ENCODE measurements at regions not wholly inside any gene's neighbourhood (a gene's known extent, or its start where the extent isn't known, plus 50 kb on each side); places are given as distances from the start of the nearest gene placed in this dataset.

GRCh38 chr20:7348253-7348652 lies 580.8 kb downstream of the BMP2 start:
- H3K36me3 ChIP-seq (ENCODE audit: control insufficient read depth, insufficient read depth, low read length): no peaks in the 10 kb centered on the region
- dilution Hi-C loops (cut with HindIII; ENCODE audit: low sequenced_read_pairs, unreplicated experiment) (no loop called here), in situ Hi-C loops (cut with MboI; ENCODE audit: low sequenced_read_pairs) (no loop called here), intact Hi-C loops (cut with micrococcal nuclease) (no loop called here)
- no peak for DNase-seq
- no peak for ATAC-seq (ENCODE audit: low read depth)
- H3K9ac ChIP-seq (ENCODE audit: low read depth, low read length): no peak overlapping the region
- H4K20me1 ChIP-seq (ENCODE audit: insufficient read depth, low read length): no peaks in the 10 kb centered on the region
- no peak overlapping the region for H2BK120ac ChIP-seq (ENCODE audit: low read depth, low read length)
- H3K9me3 ChIP-seq (ENCODE audit: control insufficient read depth, insufficient read depth, low read length): no peaks in the 10 kb centered on the region; the same call in 1 of the 2 replicates
- no peak overlapping the region for H2AK9ac ChIP-seq (replicated peaks; ENCODE audit: low read depth, low read length, poor library complexity)
- H3K56ac ChIP-seq (ENCODE audit: extremely low read depth, insufficient read depth, low read length): no peak overlapping the region
- no peak overlapping the region for H3K4me2 ChIP-seq (ENCODE audit: low read depth, low read length)
- 33% methylated on average over 1 of the region's 1 CpG; no CpG with 5 or more reads in 1 of the 2 experiments for WGBS, 2 experiments (ENCODE audit: extremely low coverage in 2 of 2, insufficient read length in 1 of 2)
- no peak overlapping the region for H2BK20ac ChIP-seq (ENCODE audit: low read depth, low read length)
- H3K18ac ChIP-seq (ENCODE audit: low read depth, low read length): no peak overlapping the region
- H3K27me3 ChIP-seq (ENCODE audit: control insufficient read depth, insufficient read depth, low read length): no peaks in the 10 kb centered on the region
- no peaks in the 10 kb centered on the region for H3K9me1 ChIP-seq (ENCODE audit: insufficient read depth, low read length)
- no peak overlapping the region for H3K4me3 ChIP-seq (ENCODE audit: insufficient read depth, low read depth, low read length)
- H2AFZ ChIP-seq (replicated peaks; ENCODE audit: low read length, poor library complexity): no peak overlapping the region
- H2AK5ac ChIP-seq (ENCODE audit: low read depth, low read length): no peak overlapping the region
- H2BK5ac ChIP-seq (ENCODE audit: low read depth, low read length, poor library complexity, severe bottlenecking): no peak overlapping the region
- H4K8ac ChIP-seq (ENCODE audit: low read depth in 2 of 2, low read length in 2 of 2): no peak overlapping the region
- ChIA-PET POLR2A (ENCODE audit: unreplicated experiment) (no interaction called here), CTCF (no interaction called here)
- no peaks in the 10 kb centered on the region for H3K4me1 ChIP-seq (ENCODE audit: control insufficient read depth, insufficient read depth, low read length)
- no peak overlapping the region for H3K23ac ChIP-seq (ENCODE audit: low read depth, low read length)
- no peak overlapping the region for H4K5ac ChIP-seq (ENCODE audit: low read depth, low read length)
- no TSS peak for BruUV-seq (replicated peaks)
- TF ChIP-seq MAFK (IDR thresholded peaks at IDR 0.05; ENCODE audit: low read depth, low read length): no peak
- no peak for TF ChIP-seq FOS (IDR thresholded peaks at IDR 0.05; ENCODE audit: low read depth, low read length)
- TF ChIP-seq POLR2A (IDR thresholded peaks at IDR 0.05; ENCODE audit: low read depth, low read length): no peak
- no peak for TF ChIP-seq RCOR1 (IDR thresholded peaks at IDR 0.05; ENCODE audit: insufficient replicate concordance, low read length)
- no peak for TF ChIP-seq USF2 (IDR thresholded peaks at IDR 0.05; ENCODE audit: low read depth, low read length)
- TF ChIP-seq MAZ (IDR thresholded peaks at IDR 0.05; ENCODE audit: borderline replicate concordance, low read depth, low read length): no peak
- no peak for TF ChIP-seq NFE2L2 (IDR thresholded peaks at IDR 0.05; ENCODE audit: low read depth, low read length)
- TF ChIP-seq RAD21 (IDR thresholded peaks at IDR 0.05; ENCODE audit: low read length): no peak
- no peak for TF ChIP-seq SMC3 (IDR thresholded peaks at IDR 0.05; ENCODE audit: low read depth, low read length)
- no peak for TF ChIP-seq ELK1 (IDR thresholded peaks at IDR 0.05; ENCODE audit: borderline replicate concordance, low read depth, low read length)
- TF ChIP-seq CTCF (conservative IDR thresholded peaks at IDR 0.05; ENCODE audit: low read depth, low read length): no peak
- no peak for TF ChIP-seq CHD1 (IDR thresholded peaks at IDR 0.05; ENCODE audit: low read depth, low read length)
- no peak for TF ChIP-seq CEBPB (IDR thresholded peaks at IDR 0.05; ENCODE audit: low read depth, low read length)
- no peak for TF ChIP-seq RFX5 (IDR thresholded peaks at IDR 0.05; ENCODE audit: low read depth, low read length)
- TF ChIP-seq BHLHE40 (IDR thresholded peaks at IDR 0.05; ENCODE audit: low read depth, low read length): no peak
- TF ChIP-seq MXI1 (IDR thresholded peaks at IDR 0.05; ENCODE audit: borderline replicate concordance, low read depth, low read length): no peak
- no peak overlapping the region for H2BK15ac ChIP-seq (ENCODE audit: low read depth, low read length)
- no peaks in the 10 kb centered on the region for H3K79me1 ChIP-seq (ENCODE audit: low read depth in 1 of 2, low read length in 2 of 2)
- no peak overlapping the region for H4K91ac ChIP-seq (ENCODE audit: insufficient read depth, low read depth, low read length)
- H3K14ac ChIP-seq (replicated peaks; ENCODE audit: low read depth, low read length): no peak overlapping the region
- H3K27ac ChIP-seq (ENCODE audit: insufficient read depth, low read length): no peak overlapping the region
- no peak overlapping the region for H3K4ac ChIP-seq (ENCODE audit: low read depth, low read length)
